ENCODE measurements at regions not wholly inside any gene's neighbourhood (a gene's known extent, or its start where the extent isn't known, plus 50 kb on each side); places are given as distances from the start of the nearest gene placed in this dataset.
"Not testable (repeated sequence)": the region's sequence is repeated elsewhere in the genome, so short reads cannot be mapped to it uniquely, and the experiment has no call there.

- no peaks in the 10 kb centered on the region for H3K27me3 ChIP-seq
- TF ChIP-seq POLR2A (IDR thresholded peaks at IDR 0.05) (no peak), CTCF (IDR thresholded peaks at IDR 0.05) (no peak)
- no peaks in the 10 kb centered on the region for H3K36me3 ChIP-seq
- WGBS (ENCODE audit: insufficient coverage, low coverage, low lambda C conversion rate, missing lambda C conversion rate) = no CpG with 5 or more reads among the region's 4 CpGs
- no peak overlapping the region for H3K4me3 ChIP-seq
- no peak for DNase-seq
- ATAC-seq = peak in 1 of 4 donors; percentile 5
- intact Hi-C loops (cut with DNase I) = no loop called here
- H3K9me3 ChIP-seq = no peaks in the 10 kb centered on the region
- H3K4me1 ChIP-seq = no peaks in the 10 kb centered on the region
- no peak overlapping the region for H3K27ac ChIP-seq
Measured at GRCh38 chr9:135282808-135283207, 195.3 kb downstream of the OLFM1 start.

GRCh38 chr9:135283671-135284070, 195.9 kb upstream of the PPP1R26 start:
- no peaks in the 10 kb centered on the region for H3K36me3 ChIP-seq
- H3K4me3 ChIP-seq = no peak overlapping the region
- ATAC-seq (no peak), DNase-seq (no peak)
- 34% methylated on average over 11 of the region's 15 CpGs for WGBS (ENCODE audit: insufficient coverage, low coverage, low lambda C conversion rate, missing lambda C conversion rate)
- no peaks in the 10 kb centered on the region for H3K4me1 ChIP-seq
- intact Hi-C loops (cut with DNase I) = no loop called here
- H3K27ac ChIP-seq = no peak overlapping the region
- H3K9me3 ChIP-seq = no peaks in the 10 kb centered on the region
- no peak for TF ChIP-seq CTCF (IDR thresholded peaks at IDR 0.05)
- TF ChIP-seq POLR2A (IDR thresholded peaks at IDR 0.05) = no peak
- no peaks in the 10 kb centered on the region for H3K27me3 ChIP-seq

- no peak for ATAC-seq
- TF ChIP-seq CTCF (IDR thresholded peaks at IDR 0.05) = no peak
- TF ChIP-seq POLR2A (IDR thresholded peaks at IDR 0.05) = no peak
- Histone ChIP-seq H3K4me3 (no peak overlapping the region), H3K27me3 (no peaks in the 10 kb centered on the region), H3K9me3 (no peaks in the 10 kb centered on the region), H3K36me3 (no peaks in the 10 kb centered on the region), H3K4me1 (no peaks in the 10 kb centered on the region), H3K27ac (no peak overlapping the region)
- intact Hi-C loops (cut with DNase I) = no loop called here
- WGBS (ENCODE audit: insufficient coverage, low coverage, low lambda C conversion rate, missing lambda C conversion rate) = 87% methylated on average over 4 of the region's 13 CpGs
- DNase-seq = no peak
Measured at GRCh38 chr9:135284386-135285134, 195.0 kb upstream of the PPP1R26 start.

- H3K9me3 ChIP-seq; DNase-seq; H3K4me1 ChIP-seq; ATAC-seq; H3K27me3 ChIP-seq; H3K4me3 ChIP-seq; H3K36me3 ChIP-seq; intact Hi-C loops (cut with DNase I); H3K27ac ChIP-seq: not testable (repeated sequence)
- WGBS (ENCODE audit: insufficient coverage, low coverage, low lambda C conversion rate, missing lambda C conversion rate) = 0% methylated on average over 1 of the region's 33 CpGs
Measured at GRCh38 chr9:135286187-135286925, 193.2 kb upstream of the PPP1R26 start.

GRCh38 chr9:135286961-135287360, 192.6 kb upstream of the PPP1R26 start:
- DNase-seq (no peak), ATAC-seq (no peak)
- no peak for TF ChIP-seq CTCF (IDR thresholded peaks at IDR 0.05)
- Histone ChIP-seq H3K4me1 (no peaks in the 10 kb centered on the region), H3K36me3 (no peaks in the 10 kb centered on the region), H3K4me3 (no peak overlapping the region), H3K9me3 (no peaks in the 10 kb centered on the region), H3K27ac (no peak overlapping the region), H3K27me3 (no peaks in the 10 kb centered on the region)
- intact Hi-C loops (cut with DNase I) = no loop called here
- 66% methylated on average over 3 of the region's 7 CpGs for WGBS (ENCODE audit: insufficient coverage, low coverage, low lambda C conversion rate, missing lambda C conversion rate)

Measured in right lobe of liver (tissue), 6 donors.